ENCODE measurements at regions not wholly inside any gene's neighbourhood (a gene's known extent, or its start where the extent isn't known, plus 50 kb on each side); places are given as distances from the start of the nearest gene placed in this dataset.

GRCh38 chr5:2027790-2028189, 145.1 kb upstream of the IRX4 start:
- DNase-seq (ENCODE audit: low read depth in 1 of 2, low spot score in 1 of 2): no peak

DNA sequence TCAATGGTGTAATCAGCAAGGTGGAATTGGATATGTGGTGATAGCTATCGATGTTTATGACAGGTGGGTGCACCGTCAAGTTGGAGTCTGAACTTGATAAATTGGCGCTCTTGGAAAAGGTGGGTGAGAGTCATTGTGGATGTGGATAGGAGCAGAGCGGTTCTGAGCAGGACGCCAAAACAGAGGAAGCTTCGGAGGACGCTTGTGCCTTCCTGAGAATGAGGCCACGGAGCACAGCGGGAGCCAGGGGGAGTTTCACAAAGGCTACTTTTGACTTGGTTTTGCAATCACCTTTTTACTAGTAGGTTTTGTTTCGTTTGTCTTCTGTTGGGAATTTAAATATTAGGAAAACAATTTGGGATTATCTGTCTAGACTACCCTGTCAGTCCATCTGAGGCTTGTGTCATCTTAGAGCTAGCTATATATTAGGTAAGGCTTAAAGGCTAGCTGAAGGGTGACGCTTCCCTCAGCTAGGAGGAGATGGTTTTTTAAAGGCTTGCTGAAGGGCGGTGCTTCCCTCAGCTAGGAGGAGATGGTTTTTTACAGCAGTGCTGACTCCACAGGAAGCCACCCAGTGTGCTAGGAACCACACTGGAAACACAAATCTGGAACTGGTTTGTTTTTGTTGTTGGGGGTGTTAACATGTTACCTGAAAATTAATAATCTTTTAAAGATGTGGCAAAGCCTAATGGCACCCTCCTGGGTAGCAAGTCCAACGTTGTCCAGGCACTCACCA, 142.4 kb upstream of the IRX4 start:
- DNase-seq (ENCODE audit: low read depth in 1 of 2, low spot score in 1 of 2): no peak

DNA sequence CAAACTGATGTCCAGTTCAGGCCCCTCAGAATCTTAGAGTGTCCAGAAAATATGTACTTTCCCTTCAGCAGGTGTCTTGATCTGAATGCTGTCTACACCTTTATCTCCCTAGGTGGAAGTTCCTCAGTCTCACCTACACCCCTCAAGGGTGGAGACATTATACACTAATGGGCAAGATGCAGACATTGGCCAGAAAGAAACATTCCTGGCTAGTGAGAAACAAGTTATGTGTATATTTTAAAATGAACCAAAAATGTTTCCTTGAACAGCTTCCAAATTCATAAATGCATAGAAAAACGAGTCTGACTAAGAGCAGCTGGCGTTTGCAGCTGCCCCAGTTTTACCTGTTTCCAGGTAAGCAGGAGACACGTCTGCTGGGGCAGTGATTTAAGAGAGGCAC, 140.5 kb upstream of the IRX4 start:
- DNase-seq (ENCODE audit: low read depth in 1 of 2, low spot score in 1 of 2): no peak

GRCh38 chr5:2022436-2022835, 139.7 kb upstream of the IRX4 start:
- no peak for DNase-seq (ENCODE audit: low read depth in 1 of 2, low spot score in 1 of 2)

DNA sequence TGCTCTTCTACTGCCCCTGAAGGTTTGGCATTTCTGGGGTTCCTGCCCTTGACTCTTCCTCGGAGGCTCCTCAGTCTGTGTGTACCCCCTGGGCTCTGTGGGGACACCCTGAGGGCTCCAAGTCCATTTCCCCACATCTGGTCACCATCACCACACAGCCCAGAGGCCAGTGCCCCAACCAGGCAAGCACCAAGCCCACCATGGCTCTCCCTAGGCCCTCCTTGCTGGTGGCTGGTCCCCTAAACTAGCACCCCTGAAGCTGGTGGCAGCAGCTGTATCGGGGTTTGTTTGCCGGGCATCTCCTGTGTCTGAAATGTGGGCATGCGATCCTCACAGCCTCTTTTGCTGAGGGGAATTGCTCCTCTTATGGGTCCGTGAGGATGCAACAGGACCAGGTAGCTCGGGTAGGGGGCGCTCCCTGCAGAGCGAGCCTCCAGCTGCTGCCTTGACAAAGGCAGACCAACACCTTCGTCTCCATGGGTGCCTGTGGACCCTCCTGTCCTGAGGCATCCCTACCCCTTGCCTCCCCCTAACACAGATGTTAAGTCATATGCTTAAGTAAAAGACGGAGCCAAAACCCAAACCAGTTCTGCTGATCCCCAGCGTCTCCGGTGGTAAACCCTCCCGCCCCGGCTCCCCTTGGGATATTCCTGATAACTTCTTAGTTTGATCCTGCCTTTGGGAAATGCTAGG, 138.9 kb upstream of the IRX4 start:
- DNase-seq (ENCODE audit: low read depth in 1 of 2, low spot score in 1 of 2): no peak

GRCh38 chr5:2020730-2021129, 138.0 kb upstream of the IRX4 start:
- DNase-seq (ENCODE audit: low read depth in 1 of 2, low spot score in 1 of 2): no peak

DNA sequence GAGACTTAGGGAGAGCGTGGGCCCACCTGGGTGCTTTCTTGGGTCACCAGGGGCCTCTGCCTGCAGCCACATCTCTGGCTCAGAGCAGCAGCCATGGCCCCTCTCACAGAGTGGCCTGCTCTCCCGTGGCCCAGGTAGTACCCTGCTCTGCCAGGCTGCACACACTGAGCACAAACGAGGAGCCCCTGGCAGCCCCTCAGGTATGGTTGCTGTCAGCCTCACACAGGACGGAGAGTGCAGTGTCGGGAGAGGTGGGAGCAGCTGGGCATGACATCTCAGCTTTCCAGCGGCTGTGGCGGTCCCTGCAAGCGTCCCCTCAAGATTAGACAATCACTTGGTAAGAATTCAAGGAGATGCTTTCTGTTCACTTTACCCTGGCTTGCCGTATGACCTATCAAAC, 137.0 kb upstream of the IRX4 start:
- no peak for DNase-seq (ENCODE audit: low read depth in 1 of 2, low spot score in 1 of 2)

GRCh38 chr5:2018390-2018724, 135.6 kb upstream of the IRX4 start:
- no peak for DNase-seq (ENCODE audit: low read depth in 1 of 2, low spot score in 1 of 2)

DNA sequence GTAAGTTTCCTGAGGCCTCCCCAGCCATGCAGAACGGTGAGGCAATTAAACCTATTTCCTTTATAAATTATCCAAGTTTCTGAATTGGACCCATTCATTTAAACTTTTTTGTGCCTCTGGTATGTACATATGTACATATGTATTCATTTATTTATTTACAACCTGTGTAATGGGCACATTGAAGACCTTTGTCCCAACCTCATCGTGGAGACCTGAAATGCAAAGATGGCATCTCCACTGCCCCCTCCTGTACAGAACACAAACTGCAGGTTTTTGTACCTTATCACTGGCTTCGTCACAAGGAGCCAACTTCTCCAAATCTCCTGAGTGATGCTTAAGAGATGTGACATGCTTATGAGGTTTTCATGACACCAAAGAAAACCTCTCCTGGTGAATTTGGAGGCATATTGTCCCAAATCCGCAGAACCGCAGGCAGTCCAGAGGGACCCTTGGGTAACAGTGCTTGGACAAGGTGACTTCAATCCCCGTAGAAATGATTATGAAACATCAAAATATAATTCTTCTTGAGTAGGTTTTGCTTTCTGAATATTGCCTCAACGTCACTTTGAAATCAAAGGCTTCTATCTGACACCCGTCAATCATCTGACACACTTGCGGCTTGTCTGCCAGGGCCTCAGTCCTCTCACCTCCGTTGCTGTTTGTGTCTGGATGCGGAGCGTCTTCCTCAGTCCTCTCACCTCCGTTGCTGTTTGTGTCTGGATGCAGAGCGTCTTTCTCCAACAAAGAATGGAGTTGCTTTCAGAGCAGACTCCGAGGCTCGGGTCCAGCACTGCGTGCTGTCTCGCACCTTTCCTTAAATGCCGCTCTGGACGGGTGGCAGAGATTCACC, 135.0 kb upstream of the IRX4 start:
- DNase-seq (ENCODE audit: low read depth in 1 of 2, low spot score in 1 of 2): no peak

DNA sequence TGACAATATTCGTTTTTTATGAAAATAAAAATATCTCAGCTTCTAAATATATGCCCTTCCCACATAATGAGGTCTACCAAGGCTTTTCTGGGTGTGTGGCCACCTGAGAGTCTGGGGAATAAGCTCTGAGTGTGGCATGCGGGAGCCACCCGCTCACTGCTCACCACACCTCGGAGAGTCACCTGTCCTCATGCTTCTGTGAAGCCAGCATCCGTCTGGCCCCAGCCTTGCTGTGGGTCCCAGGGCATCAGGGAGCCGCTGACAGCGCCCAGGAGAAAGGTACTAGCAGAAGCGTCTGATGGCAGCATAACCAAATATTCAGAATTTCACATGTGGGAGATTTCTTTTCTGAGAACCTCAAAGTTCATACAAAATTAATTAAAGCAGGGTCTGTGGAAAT, 133.2 kb upstream of the IRX4 start:
- no peak for DNase-seq (ENCODE audit: low read depth in 1 of 2, low spot score in 1 of 2)

GRCh38 chr5:2015124-2015848, 132.6 kb upstream of the IRX4 start:
- DNase-seq (ENCODE audit: low read depth in 1 of 2, low spot score in 1 of 2): no peak

GRCh38 chr5:2014058-2014610, 131.4 kb upstream of the IRX4 start:
- DNase-seq (ENCODE audit: low read depth in 1 of 2, low spot score in 1 of 2): no peak

- no peak for DNase-seq (ENCODE audit: low read depth in 1 of 2, low spot score in 1 of 2)
Observed at GRCh38 chr5:2013301-2014057, 130.8 kb upstream of the IRX4 start.

DNA sequence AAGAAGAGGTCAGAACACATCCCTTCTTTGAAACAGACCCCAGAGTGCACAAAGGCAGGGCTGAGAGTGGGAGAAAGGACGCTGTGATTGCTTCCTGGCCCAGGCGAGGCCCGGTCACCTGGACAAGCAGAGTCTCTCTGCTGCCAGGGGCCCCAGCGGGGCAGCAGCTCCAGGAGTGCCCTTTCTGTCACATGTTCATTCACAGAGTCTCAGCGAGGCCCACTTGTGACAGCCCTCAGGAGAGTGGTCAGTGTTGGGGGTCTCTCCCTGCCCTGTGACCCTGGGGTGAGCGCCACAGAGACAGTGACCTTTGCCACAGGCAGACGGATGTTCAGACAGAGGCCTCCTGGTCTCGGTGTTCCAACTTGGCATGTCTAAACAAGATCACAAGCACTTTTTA, 130.2 kb upstream of the IRX4 start:
- no peak for DNase-seq (ENCODE audit: low read depth in 1 of 2, low spot score in 1 of 2)

DNA sequence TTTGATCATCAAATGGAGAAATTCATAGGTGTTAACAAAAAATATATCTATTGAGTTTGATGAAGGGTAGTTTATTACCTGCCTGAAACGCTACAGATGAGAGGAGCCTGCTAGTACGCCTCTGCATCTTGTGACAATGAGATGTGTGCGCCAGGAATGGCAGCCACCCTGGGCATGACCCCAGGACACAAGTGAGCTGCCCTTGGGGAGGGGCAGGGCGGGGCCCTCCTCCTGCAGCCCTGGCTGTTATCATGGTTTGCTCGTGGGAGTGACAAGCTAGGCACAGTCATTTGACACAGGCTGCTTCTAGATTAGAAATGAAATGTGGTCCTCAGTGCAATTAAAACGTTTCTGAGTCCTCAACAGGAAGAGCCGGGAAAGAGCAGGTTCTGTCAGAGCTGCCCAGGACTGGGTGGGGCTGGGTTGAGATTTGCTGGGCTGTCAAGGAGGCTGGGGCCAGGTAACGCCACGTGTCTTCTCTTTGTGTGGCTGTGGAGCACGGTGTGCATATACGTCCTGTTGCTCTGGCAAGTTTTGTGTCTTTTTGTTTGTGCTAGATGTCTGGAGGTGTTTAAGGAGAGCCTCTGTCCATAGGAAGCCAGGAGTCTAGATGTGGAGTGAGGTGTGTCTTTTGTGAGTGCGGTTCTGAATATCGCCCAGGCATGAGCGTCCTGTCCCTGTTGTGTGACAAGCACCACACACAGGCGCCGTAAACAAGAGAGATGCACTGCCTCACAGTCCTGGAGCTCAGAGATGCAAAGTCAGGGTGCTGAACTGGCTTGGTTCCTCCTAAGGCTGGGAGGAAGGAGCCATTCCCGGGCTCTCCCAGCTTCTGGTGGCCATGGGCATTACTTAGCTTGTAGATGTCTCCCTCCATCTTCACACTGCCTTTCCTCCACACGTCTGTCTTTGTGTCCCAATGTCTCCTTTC, 129.0 kb upstream of the IRX4 start:
- no peak for DNase-seq (ENCODE audit: low read depth in 1 of 2, low spot score in 1 of 2)

DNA sequence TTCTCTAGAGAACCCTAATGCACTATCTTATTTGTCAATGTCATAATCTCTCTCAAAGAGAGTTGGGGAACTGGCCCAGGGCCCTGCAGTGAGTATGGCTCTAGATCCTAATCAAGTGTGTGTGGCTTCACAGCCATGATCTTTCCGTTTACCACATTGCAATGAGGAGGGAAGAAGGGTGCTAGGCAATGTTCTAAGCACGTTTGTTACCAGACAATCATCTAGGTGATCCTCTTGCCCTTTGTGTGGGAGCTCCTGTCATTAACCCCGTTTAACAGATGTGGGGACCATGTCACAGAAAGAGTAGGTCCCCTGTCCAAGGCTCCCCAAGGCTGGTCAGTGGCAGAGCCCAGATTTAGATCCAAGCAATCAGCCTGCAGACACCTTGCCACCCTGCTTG, 128.2 kb upstream of the IRX4 start:
- no peak for DNase-seq (ENCODE audit: low read depth in 1 of 2, low spot score in 1 of 2)

GRCh38 chr5:2009986-2010914, 127.5 kb upstream of the IRX4 start:
- DNase-seq (ENCODE audit: low read depth in 1 of 2, low spot score in 1 of 2): no peak

Data from activated T-helper 1 cell treated with anti-CD3 and anti-CD28 coated beads, Interleukin-2, amount 50 U/mL, for 16 hours (primary cell).